ENCODE measurements at regions not wholly inside any gene's neighbourhood (a gene's known extent, or its start where the extent isn't known, plus 50 kb on each side); places are given as distances from the start of the nearest gene placed in this dataset.

DNA sequence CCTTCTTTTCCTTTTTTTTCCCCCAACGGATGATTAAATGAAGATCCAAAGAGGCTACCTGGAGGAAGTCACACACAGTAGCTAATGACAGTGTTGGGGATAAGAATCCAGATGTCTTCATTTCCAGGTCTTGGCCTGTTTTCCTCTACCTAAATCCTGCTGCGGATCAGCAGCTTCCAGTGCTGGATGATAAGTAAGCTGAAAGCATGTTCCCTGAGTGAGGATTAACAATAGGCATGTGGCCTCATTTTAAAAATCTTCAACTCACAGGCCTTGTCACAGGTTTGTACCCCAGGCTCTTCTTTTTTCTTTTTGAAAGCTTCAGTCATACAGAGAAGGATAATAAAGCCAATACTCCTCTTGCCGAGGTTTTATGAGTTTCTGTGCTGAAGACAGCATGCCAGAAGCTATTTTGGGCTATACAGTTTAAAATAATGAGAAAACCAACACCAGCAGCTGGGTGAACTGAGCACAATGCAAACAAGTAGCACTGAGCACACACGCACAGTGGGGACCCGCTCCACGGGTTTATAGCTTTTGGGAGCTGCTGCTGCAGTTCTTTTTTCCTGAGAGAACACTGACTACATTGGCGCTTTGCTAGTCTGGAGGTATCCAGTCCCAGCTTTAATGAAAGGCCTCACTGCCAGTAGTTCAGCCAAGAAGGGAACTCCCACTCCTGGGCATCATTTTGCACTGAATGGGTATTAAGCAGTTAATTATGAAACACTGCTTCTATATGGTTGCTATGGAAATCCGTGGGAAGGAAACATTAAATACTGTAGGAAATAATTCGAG is 184.2 kb upstream of the CTSO start:
- no peak overlapping the region for H3K4me3 ChIP-seq
- no peaks in the 10 kb centered on the region for H3K36me3 ChIP-seq
- TF ChIP-seq EP300 (IDR thresholded peaks at IDR 0.05): no peak
- TF ChIP-seq POLR2AphosphoS5 (IDR thresholded peaks at IDR 0.05): no peak
- TF ChIP-seq, protein P1, sequence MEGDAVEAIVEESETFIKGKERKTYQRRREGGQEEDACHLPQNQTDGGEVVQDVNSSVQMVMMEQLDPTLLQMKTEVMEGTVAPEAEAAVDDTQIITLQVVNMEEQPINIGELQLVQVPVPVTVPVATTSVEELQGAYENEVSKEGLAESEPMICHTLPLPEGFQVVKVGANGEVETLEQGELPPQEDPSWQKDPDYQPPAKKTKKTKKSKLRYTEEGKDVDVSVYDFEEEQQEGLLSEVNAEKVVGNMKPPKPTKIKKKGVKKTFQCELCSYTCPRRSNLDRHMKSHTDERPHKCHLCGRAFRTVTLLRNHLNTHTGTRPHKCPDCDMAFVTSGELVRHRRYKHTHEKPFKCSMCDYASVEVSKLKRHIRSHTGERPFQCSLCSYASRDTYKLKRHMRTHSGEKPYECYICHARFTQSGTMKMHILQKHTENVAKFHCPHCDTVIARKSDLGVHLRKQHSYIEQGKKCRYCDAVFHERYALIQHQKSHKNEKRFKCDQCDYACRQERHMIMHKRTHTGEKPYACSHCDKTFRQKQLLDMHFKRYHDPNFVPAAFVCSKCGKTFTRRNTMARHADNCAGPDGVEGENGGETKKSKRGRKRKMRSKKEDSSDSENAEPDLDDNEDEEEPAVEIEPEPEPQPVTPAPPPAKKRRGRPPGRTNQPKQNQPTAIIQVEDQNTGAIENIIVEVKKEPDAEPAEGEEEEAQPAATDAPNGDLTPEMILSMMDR (IDR thresholded peaks at IDR 0.05): no peak
- no peak for TF ChIP-seq POLR2A (IDR thresholded peaks at IDR 0.05)
- no peak for ATAC-seq
- no peak overlapping the region for H3K27ac ChIP-seq
- no peaks in the 10 kb centered on the region for H3K9me3 ChIP-seq
- H3K4me1 ChIP-seq: peaks cover 0 to 9% (median 0%) of the 10 kb centered on the region in 3 donors
- 32 to 49% methylated on average over 5 to 9 of the region's 9 CpGs for WGBS, 2 donors (ENCODE audit: low coverage in 1 of 2)
- no peaks in the 10 kb centered on the region for H3K27me3 ChIP-seq

DNA sequence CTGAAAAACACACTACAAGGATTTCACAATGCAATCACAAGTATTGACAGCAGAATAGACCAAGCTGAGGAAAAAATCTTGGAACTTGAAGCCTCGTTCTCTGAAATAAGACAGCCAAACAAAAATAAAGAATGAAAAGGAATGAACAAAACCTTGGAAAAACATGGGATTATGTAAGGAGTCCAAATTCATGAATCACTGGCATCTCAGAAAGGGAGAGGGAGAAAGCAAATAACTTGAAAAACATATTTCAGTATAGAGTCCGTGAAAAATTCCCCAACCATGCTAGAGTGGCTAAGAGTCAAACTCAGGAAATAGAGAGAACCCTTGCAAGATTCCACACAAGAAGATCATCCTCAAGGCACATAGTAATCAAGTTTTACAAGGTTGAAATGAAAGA is 178.5 kb upstream of the CTSO start:
- no peak for ATAC-seq
- Histone ChIP-seq H3K4me3 (no peak overlapping the region), H3K4me1 (no peaks in the 10 kb centered on the region), H3K9me3 (no peaks in the 10 kb centered on the region), H3K27me3 (no peaks in the 10 kb centered on the region), H3K27ac (no peak overlapping the region), H3K36me3 (no peaks in the 10 kb centered on the region)
- WGBS, 2 donors (ENCODE audit: low coverage in 1 of 2): 66 to 71% methylated on average over 2 of the region's 2 CpGs
- TF ChIP-seq EP300 (IDR thresholded peaks at IDR 0.05) (no peak), POLR2AphosphoS5 (IDR thresholded peaks at IDR 0.05) (no peak), POLR2A (IDR thresholded peaks at IDR 0.05) (no peak)
- TF ChIP-seq, protein P1 (IDR thresholded peaks at IDR 0.05): no peak

DNA sequence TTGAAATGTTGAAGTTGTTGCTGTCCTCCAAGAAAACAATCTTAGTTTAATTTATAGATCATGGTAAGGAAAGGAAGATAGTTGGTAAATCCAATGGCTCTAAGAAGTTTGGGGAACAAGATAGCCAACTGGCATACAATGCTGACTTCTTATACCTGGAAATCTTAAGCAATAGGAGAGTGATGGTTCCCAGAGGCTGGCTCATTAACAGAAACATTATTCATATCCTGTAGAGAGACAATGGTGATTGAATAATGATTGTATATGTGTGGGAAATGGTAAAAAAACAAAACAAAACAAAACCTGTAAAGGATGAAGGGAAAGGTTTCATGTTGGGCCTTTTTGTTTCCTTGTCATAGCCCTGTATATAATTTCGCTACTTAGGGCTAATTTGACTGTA is 174.9 kb upstream of the CTSO start:
- TF ChIP-seq, protein P1 (IDR thresholded peaks at IDR 0.05): no peak
- TF ChIP-seq EP300 (IDR thresholded peaks at IDR 0.05): no peak
- TF ChIP-seq POLR2A (IDR thresholded peaks at IDR 0.05): no peak
- no peak for TF ChIP-seq POLR2AphosphoS5 (IDR thresholded peaks at IDR 0.05)
- no peaks in the 10 kb centered on the region for H3K4me1 ChIP-seq
- ATAC-seq: no peak
- no peaks in the 10 kb centered on the region for H3K27me3 ChIP-seq
- H3K4me3 ChIP-seq: no peak overlapping the region
- peaks cover 0 to 13% (median 0%) of the 10 kb centered on the region in 3 donors for H3K9me3 ChIP-seq
- WGBS, 2 donors (ENCODE audit: low coverage in 1 of 2): 33 to 70% methylated on average over 1 of the region's 1 CpG
- H3K36me3 ChIP-seq: no peaks in the 10 kb centered on the region
- H3K27ac ChIP-seq: no peak overlapping the region

DNA sequence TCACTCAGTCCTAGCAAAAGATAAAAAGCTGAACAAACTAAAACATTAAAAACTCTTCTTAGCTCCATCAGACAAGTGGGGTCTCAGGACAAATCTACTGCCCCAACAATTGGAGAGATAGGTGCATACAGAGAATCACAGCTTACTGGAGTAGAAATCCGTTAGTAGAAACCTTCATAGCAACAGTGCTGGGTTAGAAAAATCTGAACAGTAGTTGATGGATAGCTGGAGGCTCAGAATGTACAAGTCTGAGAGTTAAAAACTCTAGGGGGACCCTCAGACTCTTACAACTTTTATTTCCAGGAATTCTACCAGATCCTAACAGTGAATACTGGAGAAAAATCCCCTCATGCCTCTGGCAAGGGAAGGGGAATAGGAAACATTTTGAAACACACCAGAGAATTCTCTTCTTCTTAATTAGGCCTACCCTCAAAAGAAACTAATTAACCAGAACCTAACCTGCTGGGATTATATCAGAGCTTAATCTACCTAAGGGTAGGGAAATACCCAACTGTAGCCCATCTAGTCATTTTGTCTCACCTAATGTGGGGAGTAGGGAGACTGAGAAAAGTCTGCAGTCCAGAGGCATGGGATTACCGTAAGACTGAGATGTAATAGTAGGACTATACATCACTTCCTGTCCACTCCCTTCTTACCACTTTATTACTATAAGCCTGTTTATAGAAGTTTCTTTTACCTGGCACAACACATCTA is 165.0 kb upstream of the CTSO start:
- WGBS, 2 donors (ENCODE audit: low coverage in 1 of 2): 77 to 86% methylated on average over 2 of the region's 2 CpGs
- Histone ChIP-seq H3K4me3 (no peak overlapping the region), H3K27ac (no peak overlapping the region), H3K27me3 (no peaks in the 10 kb centered on the region), H3K9me3 (no peaks in the 10 kb centered on the region), H3K4me1 (peaks cover 0 to 3% (median 0%) of the 10 kb centered on the region in 3 donors), H3K36me3 (no peaks in the 10 kb centered on the region)
- ATAC-seq: no peak
- TF ChIP-seq EP300 (IDR thresholded peaks at IDR 0.05): no peak
- TF ChIP-seq POLR2AphosphoS5 (IDR thresholded peaks at IDR 0.05): no peak
- no peak for TF ChIP-seq POLR2A (IDR thresholded peaks at IDR 0.05)
- TF ChIP-seq, protein P1 (IDR thresholded peaks at IDR 0.05): no peak

All from gastroesophageal sphincter (tissue), 4 donors.